ENCODE measurements at regions not wholly inside any gene's neighbourhood (a gene's known extent, or its start where the extent isn't known, plus 50 kb on each side); places are given as distances from the start of the nearest gene placed in this dataset.

DNA sequence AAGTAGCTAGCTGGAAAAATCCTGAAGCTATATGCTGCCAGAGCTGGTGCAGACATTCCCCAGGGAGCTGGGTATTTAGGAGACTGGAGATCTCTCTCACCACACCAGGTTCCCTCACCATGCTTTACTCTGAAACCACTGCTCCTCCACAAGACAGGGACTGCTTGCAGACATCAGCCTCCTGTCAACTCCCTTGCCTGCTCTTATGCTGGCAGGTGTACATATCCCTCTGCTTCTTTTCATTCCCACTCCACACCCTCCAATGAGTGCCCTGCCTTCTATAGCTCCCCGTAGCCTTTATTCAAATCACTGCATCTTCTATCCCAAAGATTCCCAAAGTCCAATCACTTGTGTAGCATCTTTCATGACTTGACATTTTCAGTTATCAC, 380.7 kb downstream of the NFIB start:
- TF ChIP-seq POLR2AphosphoS5 (IDR thresholded peaks at IDR 0.05; ENCODE audit: borderline replicate concordance, low read depth, low read length) (no peak), EZH2 (IDR thresholded peaks at IDR 0.05) (no peak), FOXP2 (optimal IDR thresholded peaks at IDR 0.05; ENCODE audit: control extremely low read depth, extremely low read length, insufficient read depth) (no peak)

Data from SK-N-MC (cell line).